Fibroblast of skin of right biceps (primary cell): ENCODE measurements at regions not wholly inside any gene's neighbourhood (a gene's known extent, or its start where the extent isn't known, plus 50 kb on each side); places are given as distances from the start of the nearest gene placed in this dataset.

Source experiments
- DNase-seq: peaks from one replicate; pipeline ENCODE4 v3.0.0-alpha.2; 2013

- no peak for DNase-seq
These were observed 175.5 kb downstream of the ZFP36L2 start for GRCh38 chr2:43050866-43051265.

- DNase-seq: no peak
These were observed 176.3 kb downstream of the ZFP36L2 start for GRCh38 chr2:43049836-43050801.

- DNase-seq: no peak
These were observed 179.1 kb downstream of the ZFP36L2 start for GRCh38 chr2:43047187-43047780.

GRCh38 chr2:43045866-43046265, 180.5 kb downstream of the ZFP36L2 start:
- no peak for DNase-seq

GRCh38 chr2:43044093-43044681, 182.2 kb downstream of the ZFP36L2 start:
- DNase-seq: no peak

- DNase-seq: no peak
These were observed 182.9 kb downstream of the ZFP36L2 start for GRCh38 chr2:43043553-43043870.

- peak; percentile 100 for DNase-seq
These were observed 184.6 kb downstream of the ZFP36L2 start for GRCh38 chr2:43041661-43042360.

GRCh38 chr2:43041173-43041591, 185.2 kb downstream of the ZFP36L2 start:
- peak; percentile 26 for DNase-seq

GRCh38 chr2:43040084-43040854, 186.1 kb downstream of the ZFP36L2 start:
- peak; percentile 36 for DNase-seq

- no peak for DNase-seq
These were observed 186.9 kb downstream of the ZFP36L2 start for GRCh38 chr2:43039376-43040080.

GRCh38 chr2:43038696-43039094, 187.7 kb downstream of the ZFP36L2 start:
- no peak for DNase-seq

GRCh38 chr2:43038034-43038695, 188.2 kb downstream of the ZFP36L2 start:
- peak; percentile 73 for DNase-seq

GRCh38 chr2:43035922-43036321, 190.5 kb downstream of the ZFP36L2 start:
- no peak for DNase-seq

GRCh38 chr2:43034921-43035320, 191.5 kb downstream of the ZFP36L2 start:
- DNase-seq: no peak

GRCh38 chr2:43034242-43034619, 192.2 kb downstream of the ZFP36L2 start:
- no peak for DNase-seq

- DNase-seq: no peak
These were observed 192.8 kb downstream of the ZFP36L2 start for GRCh38 chr2:43033466-43034241.

- DNase-seq: no peak
These were observed 193.5 kb downstream of the ZFP36L2 start for GRCh38 chr2:43033016-43033270.

GRCh38 chr2:43032213-43033015, 194.0 kb downstream of the ZFP36L2 start:
- DNase-seq: no peak

GRCh38 chr2:43031471-43032212, 194.8 kb downstream of the ZFP36L2 start:
- DNase-seq: no peak
